ENCODE measurements at regions not wholly inside any gene's neighbourhood (a gene's known extent, or its start where the extent isn't known, plus 50 kb on each side); places are given as distances from the start of the nearest gene placed in this dataset.
A peak's percentile ranks its signal among the peaks of the same experiment; 100 is the strongest.

GRCh38 chr10:31586723-31587638 is 268.0 kb downstream of the ZEB1 start:
- DNase-seq: peak in 21 of 58 donors; percentile 9 to 58 (median 30)

- DNase-seq: no peak
These were observed 265.9 kb downstream of the ZEB1 start for GRCh38 chr10:31584876-31585275.

GRCh38 chr10:31584098-31584631 is 265.1 kb downstream of the ZEB1 start:
- peak in 1 of 58 donors; percentile 8 for DNase-seq

- DNase-seq: peak in 2 of 58 donors; percentile 11 to 40
These were observed 264.3 kb downstream of the ZEB1 start for GRCh38 chr10:31583293-31583692.

GRCh38 chr10:31582365-31583052 is 263.5 kb downstream of the ZEB1 start:
- no peak for DNase-seq

- DNase-seq: no peak
These were observed 262.8 kb downstream of the ZEB1 start for GRCh38 chr10:31581741-31582323.

GRCh38 chr10:31580646-31581045 is 261.6 kb downstream of the ZEB1 start:
- DNase-seq: no peak

Measured in anterior cingulate cortex (tissue), 58 donors.